ENCODE measurements at regions not wholly inside any gene's neighbourhood (a gene's known extent, or its start where the extent isn't known, plus 50 kb on each side); places are given as distances from the start of the nearest gene placed in this dataset.

GRCh38 chr6:11485271-11485670 is 52.3 kb upstream of the TMEM170B start:
- Histone ChIP-seq H3K4me3 (ENCODE audit: insufficient read depth, low read depth, low read length) (no peak overlapping the region), H3K4me1 (ENCODE audit: control insufficient read depth, insufficient read depth, low read length) (no peaks in the 10 kb centered on the region; the same call in 1 of the 2 replicates), H2AFZ (replicated peaks; ENCODE audit: low read length, poor library complexity) (no peak overlapping the region), H3K9me3 (ENCODE audit: control insufficient read depth, insufficient read depth, low read length) (no peaks in the 10 kb centered on the region), H2BK120ac (ENCODE audit: low read depth, low read length) (no peak overlapping the region), H3K4ac (ENCODE audit: low read depth, low read length) (no peak overlapping the region), H3K56ac (ENCODE audit: extremely low read depth, insufficient read depth, low read length) (no peak overlapping the region), H3K23ac (ENCODE audit: low read depth, low read length) (no peak overlapping the region), H2AK5ac (ENCODE audit: low read depth, low read length) (no peak overlapping the region), H3K36me3 (ENCODE audit: control insufficient read depth, insufficient read depth, low read length) (no peaks in the 10 kb centered on the region), H4K5ac (ENCODE audit: low read depth, low read length) (no peak overlapping the region), H4K20me1 (ENCODE audit: insufficient read depth, low read length) (no peaks in the 10 kb centered on the region), H4K91ac (ENCODE audit: insufficient read depth, low read depth, low read length) (no peak overlapping the region), H3K9ac (ENCODE audit: low read depth, low read length) (no peak overlapping the region), H2AK9ac (replicated peaks; ENCODE audit: low read depth, low read length, poor library complexity) (no peak overlapping the region), H4K8ac (ENCODE audit: low read depth in 2 of 2, low read length in 2 of 2) (no peak overlapping the region), H3K27ac (ENCODE audit: insufficient read depth, low read length) (no peak overlapping the region), H3K27me3 (ENCODE audit: control insufficient read depth, insufficient read depth, low read length) (no peaks in the 10 kb centered on the region), H2BK5ac (ENCODE audit: low read depth, low read length, poor library complexity, severe bottlenecking) (no peak overlapping the region), H3K4me2 (ENCODE audit: low read depth, low read length) (no peak overlapping the region), H3K14ac (replicated peaks; ENCODE audit: low read depth, low read length) (no peak overlapping the region; the same call in 1 of the 2 replicates), H2BK20ac (ENCODE audit: low read depth, low read length) (no peak overlapping the region), H3K18ac (ENCODE audit: low read depth, low read length) (no peak overlapping the region; the same call in 1 of the 2 replicates), H3K79me1 (ENCODE audit: low read depth in 1 of 2, low read length in 2 of 2) (no peaks in the 10 kb centered on the region), H3K9me1 (ENCODE audit: insufficient read depth, low read length) (no peaks in the 10 kb centered on the region; the same call in 1 of the 2 replicates), H2BK15ac (ENCODE audit: low read depth, low read length) (no peak overlapping the region; the same call in 2 of the 3 replicates)
- dilution Hi-C loops (cut with HindIII; ENCODE audit: low sequenced_read_pairs, unreplicated experiment) (no loop called here), intact Hi-C loops (cut with micrococcal nuclease) (no loop called here), in situ Hi-C loops (cut with MboI; ENCODE audit: low sequenced_read_pairs) (no loop called here)
- no peak for DNase-seq
- no peak for ATAC-seq (ENCODE audit: low read depth)
- CTCF ChIA-PET: interaction anchor here (1.0 kb wide), 1 partner anchor 59 kb away, joined by 3 read pairs; no protein-coding TSS in a partner anchor
- TF ChIP-seq POLR2A (IDR thresholded peaks at IDR 0.05; ENCODE audit: low read depth, low read length) (no peak), FOS (IDR thresholded peaks at IDR 0.05; ENCODE audit: low read depth, low read length) (no peak), CTCF (conservative IDR thresholded peaks at IDR 0.05; ENCODE audit: low read depth, low read length) (no peak), MAFK (IDR thresholded peaks at IDR 0.05; ENCODE audit: low read depth, low read length) (no peak), CEBPB (IDR thresholded peaks at IDR 0.05; ENCODE audit: low read depth, low read length) (no peak), NFE2L2 (IDR thresholded peaks at IDR 0.05; ENCODE audit: low read depth, low read length) (no peak), RCOR1 (IDR thresholded peaks at IDR 0.05; ENCODE audit: insufficient replicate concordance, low read length) (no peak), SMC3 (IDR thresholded peaks at IDR 0.05; ENCODE audit: low read depth, low read length) (no peak), RAD21 (IDR thresholded peaks at IDR 0.05; ENCODE audit: low read length) (no peak)
- WGBS, 2 experiments (ENCODE audit: extremely low coverage in 2 of 2, insufficient read length in 1 of 2): no CpG with 5 or more reads among the region's 4 CpGs
- BruUV-seq (replicated peaks): no TSS peak
- POLR2A ChIA-PET (ENCODE audit: unreplicated experiment): no interaction called here
